Osteocyte (in vitro differentiated cells): ENCODE measurements at regions not wholly inside any gene's neighbourhood (a gene's known extent, or its start where the extent isn't known, plus 50 kb on each side); places are given as distances from the start of the nearest gene placed in this dataset.

ENCODE experiments used
- DNase-seq: peaks from one replicate; pipeline ENCODE4 v3.0.0; 2021; ENCODE audit warnings: mixed read lengths; ENCODE audit not compliant: unreplicated experiment; ENCODE audit errors: extremely low spot score
- H3K27ac Mint-ChIP-seq: one replicate; pipeline ENCODE4 v1.8.0; 2021; ENCODE audit warnings: mild to moderate bottlenecking, mixed read lengths; ENCODE audit not compliant: unreplicated experiment
- H3K27me3 Mint-ChIP-seq: one replicate; pipeline ENCODE4 v1.8.0; 2021; ENCODE audit warnings: mixed read lengths; ENCODE audit not compliant: unreplicated experiment
- H3K36me3 Mint-ChIP-seq: one replicate; pipeline ENCODE4 v1.8.0; 2021; ENCODE audit warnings: mixed read lengths; ENCODE audit not compliant: unreplicated experiment
- H3K4me1 Mint-ChIP-seq: one replicate; pipeline ENCODE4 v1.8.0; 2021; ENCODE audit warnings: mixed read lengths; ENCODE audit not compliant: unreplicated experiment
- H3K4me3 Mint-ChIP-seq: one replicate; pipeline ENCODE4 v1.8.0; 2021; ENCODE audit warnings: mild to moderate bottlenecking, moderate library complexity, mixed read lengths; ENCODE audit not compliant: unreplicated experiment
- H3K9me3 Mint-ChIP-seq: one replicate; pipeline ENCODE4 v1.8.0; 2021; ENCODE audit warnings: mixed read lengths; ENCODE audit not compliant: unreplicated experiment
- CTCF ChIP-seq: fragments of 200-600 bp; sonication (generic); IDR thresholded peaks from 2 replicates; pipeline ENCODE4 v1.5.0; 2021; ENCODE audit warnings: antibody characterized with exemption, mild to moderate bottlenecking, moderate library complexity

GRCh38 chr3:26521261-26521660 lies 101.3 kb upstream of the LRRC3B start:
- no peak for DNase-seq
- Mint-ChIP-seq H3K27me3 (no peaks in the 10 kb centered on the region), H3K36me3 (no peaks in the 10 kb centered on the region), H3K27ac (no peak overlapping the region), H3K4me3 (no peak overlapping the region), H3K4me1 (no peaks in the 10 kb centered on the region), H3K9me3 (peaks cover 53% of the 10 kb centered on the region)
- no peak for TF ChIP-seq CTCF

- Mint-ChIP-seq H3K36me3 (no peaks in the 10 kb centered on the region), H3K4me3 (no peak overlapping the region), H3K4me1 (no peaks in the 10 kb centered on the region), H3K9me3 (peaks cover 48% of the 10 kb centered on the region), H3K27me3 (no peaks in the 10 kb centered on the region), H3K27ac (no peak overlapping the region)
- no peak for TF ChIP-seq CTCF
- no peak for DNase-seq
Observed at GRCh38 chr3:26522919-26523318, 99.7 kb upstream of the LRRC3B start.

- Mint-ChIP-seq H3K9me3 (peaks cover 42% of the 10 kb centered on the region), H3K27ac (no peak overlapping the region), H3K36me3 (no peaks in the 10 kb centered on the region), H3K4me3 (no peak overlapping the region), H3K27me3 (no peaks in the 10 kb centered on the region), H3K4me1 (no peaks in the 10 kb centered on the region)
- DNase-seq: no peak
- no peak for TF ChIP-seq CTCF
Observed at GRCh38 chr3:26525013-26525412, 97.6 kb upstream of the LRRC3B start.

GRCh38 chr3:26535151-26535550 lies 87.4 kb upstream of the LRRC3B start:
- Mint-ChIP-seq H3K9me3 (peaks cover 23% of the 10 kb centered on the region), H3K27ac (no peak overlapping the region), H3K4me3 (no peak overlapping the region), H3K4me1 (no peaks in the 10 kb centered on the region), H3K27me3 (no peaks in the 10 kb centered on the region), H3K36me3 (no peaks in the 10 kb centered on the region)
- TF ChIP-seq CTCF: no peak
- DNase-seq: no peak

GRCh38 chr3:26536955-26537354 lies 85.6 kb upstream of the LRRC3B start:
- no peaks in the 10 kb centered on the region for H3K27me3 Mint-ChIP-seq
- no peak for DNase-seq
- no peak overlapping the region for H3K4me3 Mint-ChIP-seq
- H3K27ac Mint-ChIP-seq: no peak overlapping the region
- no peaks in the 10 kb centered on the region for H3K4me1 Mint-ChIP-seq
- H3K9me3 Mint-ChIP-seq: peaks cover 18% of the 10 kb centered on the region
- no peak for TF ChIP-seq CTCF
- no peaks in the 10 kb centered on the region for H3K36me3 Mint-ChIP-seq
